ENCODE measurements at regions not wholly inside any gene's neighbourhood (a gene's known extent, or its start where the extent isn't known, plus 50 kb on each side); places are given as distances from the start of the nearest gene placed in this dataset.
A peak's percentile ranks its signal among the peaks of the same experiment; 100 is the strongest.

GRCh38 chr10:3853016-3853415 lies 68.0 kb upstream of the KLF6 start:
- H3K27ac ChIP-seq = peak overlapping the region; percentile 84
- intact Hi-C loops (cut with DNase I) = no loop called here
- H3K4me3 ChIP-seq = no peak overlapping the region
- no peaks in the 10 kb centered on the region for H3K9me3 ChIP-seq
- no peak for DNase-seq
- ATAC-seq = peak in 1 of 2 donors; percentile 5
- no peaks in the 10 kb centered on the region for H3K27me3 ChIP-seq (ENCODE audit: low read depth)
- H3K4me1 ChIP-seq = peaks cover 44% of the 10 kb centered on the region
- no peaks in the 10 kb centered on the region for H3K36me3 ChIP-seq
- TF ChIP-seq CTCF (IDR thresholded peaks at IDR 0.05) = no peak

GRCh38 chr10:3852147-3852904 lies 67.3 kb upstream of the KLF6 start:
- no peak overlapping the region for H3K4me3 ChIP-seq
- peak; percentile 85 to 90 for ATAC-seq
- no peaks in the 10 kb centered on the region for H3K27me3 ChIP-seq (ENCODE audit: low read depth)
- intact Hi-C loops (cut with DNase I) = no loop called here
- H3K4me1 ChIP-seq = peaks cover 47% of the 10 kb centered on the region
- TF ChIP-seq CTCF (IDR thresholded peaks at IDR 0.05) = no peak
- peak overlapping the region; percentile 84 for H3K27ac ChIP-seq
- DNase-seq = peak; percentile 82
- H3K36me3 ChIP-seq = no peaks in the 10 kb centered on the region
- H3K9me3 ChIP-seq = no peaks in the 10 kb centered on the region

GRCh38 chr10:3850999-3851937 lies 66.3 kb upstream of the KLF6 start:
- ATAC-seq (peak; percentile 18 to 38), DNase-seq (no peak)
- no peak for TF ChIP-seq CTCF (IDR thresholded peaks at IDR 0.05)
- Histone ChIP-seq H3K4me3 (no peak overlapping the region), H3K4me1 (peaks cover 47% of the 10 kb centered on the region), H3K9me3 (no peaks in the 10 kb centered on the region), H3K27me3 (ENCODE audit: low read depth) (no peaks in the 10 kb centered on the region), H3K36me3 (no peaks in the 10 kb centered on the region), H3K27ac (peak overlapping the region; percentile 84)
- intact Hi-C loops (cut with DNase I) = no loop called here

- intact Hi-C loops (cut with DNase I) = no loop called here
- no peak overlapping the region for H3K27ac ChIP-seq
- peaks cover 42% of the 10 kb centered on the region for H3K4me1 ChIP-seq
- no peak overlapping the region for H3K4me3 ChIP-seq
- no peak for TF ChIP-seq CTCF (IDR thresholded peaks at IDR 0.05)
- H3K36me3 ChIP-seq = no peaks in the 10 kb centered on the region
- H3K9me3 ChIP-seq = no peaks in the 10 kb centered on the region
- DNase-seq (no peak), ATAC-seq (no peak)
- H3K27me3 ChIP-seq (ENCODE audit: low read depth) = no peaks in the 10 kb centered on the region
These were observed 64.0 kb upstream of the KLF6 start for GRCh38 chr10:3848775-3849635.

Measured in lower lobe of right lung (tissue), 2 donors.